Testis (tissue), 2 donors: ENCODE measurements at regions not wholly inside any gene's neighbourhood (a gene's known extent, or its start where the extent isn't known, plus 50 kb on each side); places are given as distances from the start of the nearest gene placed in this dataset.

Source experiments
- DNase-seq: peaks from one replicate; pipeline ENCODE4 v3.0.0-alpha.2; 2019
- H3K27ac ChIP-seq, 2 donors: fragments of 200-600 bp; sonication (generic); one replicate each; pipeline ENCODE4 v1.5.1; 2019
- H3K27me3 ChIP-seq: fragments of 200-600 bp; sonication (generic); one replicate; pipeline ENCODE4 v1.5.1; 2019
- H3K36me3 ChIP-seq: fragments of 200-600 bp; sonication (generic); one replicate; pipeline ENCODE4 v1.5.1; 2017; ENCODE audit warnings: low read depth; ENCODE audit errors: missing control alignments
- H3K4me1 ChIP-seq: fragments of 200-600 bp; sonication (generic); one replicate; pipeline ENCODE4 v1.5.1; 2019
- H3K4me3 ChIP-seq, 2 donors: fragments of 200-600 bp; sonication (generic); one replicate each; pipeline ENCODE4 v1.5.1; 2017 to 2019
- H3K9me3 ChIP-seq: fragments of 200-600 bp; sonication (generic); one replicate; pipeline ENCODE4 v1.5.1; 2017
- CTCF ChIP-seq, 3 experiments: fragments of 450-650 bp in 2 of 3; fragments of 200-600 bp in 1 of 3; sonication (generic) in 1 of 3; IDR thresholded peaks; one replicate each; pipeline ENCODE4 v1.5.1; 2016 to 2019; ENCODE audit warnings: antibody characterized with exemption in 3 of 3, mild to moderate bottlenecking in 2 of 3, moderate library complexity in 1 of 3
- POLR2A ChIP-seq: fragments of 450-650 bp; IDR thresholded peaks from one replicate; pipeline ENCODE4 v1.6.1; 2017; ENCODE audit warnings: antibody characterized with exemption, mild to moderate bottlenecking, moderate library complexity
- WGBS, 2 donors: methylation state at CpG; one replicate each; pipeline ENCODE4 v1.1.5; 2018; 5-methylcytosine and 5-hydroxymethylcytosine counted together
- intact Hi-C: fragments of 100-400 bp; cut with DNase I; formaldehyde crosslinking; loops from one replicate; pipeline ENCODE4 v1.15.1; 2023; ENCODE audit warnings: low total_unique reads

- WGBS, 2 donors, result 84 to 90% methylated on average over 5 of the region's 5 CpGs
- no peak for DNase-seq
- no peaks in the 10 kb centered on the region for H3K36me3 ChIP-seq
Measured at GRCh38 chr16:48936811-48937210, 326.8 kb upstream of the N4BP1 start.

GRCh38 chr16:48932216-48932855, 322.4 kb upstream of the N4BP1 start:
- no peaks in the 10 kb centered on the region for H3K9me3 ChIP-seq
- WGBS, 2 donors, result 61 to 71% methylated on average over 9 of the region's 9 CpGs
- H3K27ac ChIP-seq, result no peak overlapping the region
- H3K36me3 ChIP-seq, result no peaks in the 10 kb centered on the region
- H3K4me1 ChIP-seq, result no peaks in the 10 kb centered on the region
- no peaks in the 10 kb centered on the region for H3K27me3 ChIP-seq
- TF ChIP-seq POLR2A (no peak), CTCF (IDR thresholded peaks at IDR 0.05) (no peak)
- intact Hi-C loops, result no loop called here
- no peak overlapping the region for H3K4me3 ChIP-seq
- no peak for DNase-seq

More at GRCh38 chr16:48936811-48937210, 326.8 kb upstream of the N4BP1 start:
- Histone ChIP-seq H3K9me3 (no peaks in the 10 kb centered on the region), H3K27ac (no peak overlapping the region), H3K4me3 (no peak overlapping the region), H3K4me1 (no peaks in the 10 kb centered on the region), H3K27me3 (no peaks in the 10 kb centered on the region)
- intact Hi-C loops, result no loop called here
- no peak for TF ChIP-seq POLR2A
- TF ChIP-seq CTCF (IDR thresholded peaks at IDR 0.05), result no peak

GRCh38 chr16:48930951-48931553, 321.1 kb upstream of the N4BP1 start:
- TF ChIP-seq POLR2A, result no peak
- TF ChIP-seq CTCF (IDR thresholded peaks at IDR 0.05), result no peak
- Histone ChIP-seq H3K27me3 (no peaks in the 10 kb centered on the region), H3K36me3 (no peaks in the 10 kb centered on the region), H3K4me1 (no peaks in the 10 kb centered on the region), H3K4me3 (no peak overlapping the region), H3K27ac (no peak overlapping the region), H3K9me3 (no peaks in the 10 kb centered on the region)
- 72 to 83% methylated on average over 4 of the region's 4 CpGs for WGBS, 2 donors
- intact Hi-C loops, result no loop called here
- no peak for DNase-seq

GRCh38 chr16:48919791-48920190, 309.8 kb upstream of the N4BP1 start:
- no peak for TF ChIP-seq POLR2A
- no peak for TF ChIP-seq CTCF (IDR thresholded peaks at IDR 0.05)
- intact Hi-C loops, result no loop called here

More at GRCh38 chr16:48919791-48920190, 309.8 kb upstream of the N4BP1 start:
- H3K27ac ChIP-seq, result no peak overlapping the region
- H3K9me3 ChIP-seq, result no peaks in the 10 kb centered on the region
- DNase-seq, result no peak
- H3K4me1 ChIP-seq, result no peaks in the 10 kb centered on the region
- H3K36me3 ChIP-seq, result no peaks in the 10 kb centered on the region
- no peak overlapping the region for H3K4me3 ChIP-seq
- no peaks in the 10 kb centered on the region for H3K27me3 ChIP-seq
- 86 to 93% methylated on average over 6 of the region's 6 CpGs for WGBS, 2 donors
